ENCODE measurements at regions not wholly inside any gene's neighbourhood (a gene's known extent, or its start where the extent isn't known, plus 50 kb on each side); places are given as distances from the start of the nearest gene placed in this dataset.
A peak's percentile ranks its signal among the peaks of the same experiment; 100 is the strongest.

GRCh38 chr11:91263496-91264365, 960.9 kb upstream of the FAT3 start:
- TF ChIP-seq CTCF (IDR thresholded peaks at IDR 0.05): no peak

GRCh38 chr11:91261513-91261912, 963.1 kb upstream of the FAT3 start:
- peak; percentile 52 for TF ChIP-seq CTCF (IDR thresholded peaks at IDR 0.05)

- TF ChIP-seq CTCF (IDR thresholded peaks at IDR 0.05): no peak
These were observed 965.7 kb upstream of the FAT3 start for GRCh38 chr11:91258876-91259275.

- no peak for TF ChIP-seq CTCF (IDR thresholded peaks at IDR 0.05)
These were observed 967.0 kb upstream of the FAT3 start for GRCh38 chr11:91257667-91258066.

GRCh38 chr11:91248199-91248807, 976.3 kb upstream of the FAT3 start:
- peak; percentile 80 for TF ChIP-seq CTCF (IDR thresholded peaks at IDR 0.05)

GRCh38 chr11:91247009-91247735, 977.4 kb upstream of the FAT3 start:
- no peak for TF ChIP-seq CTCF (IDR thresholded peaks at IDR 0.05)

- TF ChIP-seq CTCF (IDR thresholded peaks at IDR 0.05): no peak
These were observed 979.7 kb upstream of the FAT3 start for GRCh38 chr11:91244912-91245311.

Measured in LNCAP (cell line).